A673 (cell line): ENCODE measurements at regions not wholly inside any gene's neighbourhood (a gene's known extent, or its start where the extent isn't known, plus 50 kb on each side); places are given as distances from the start of the nearest gene placed in this dataset.
A peak's percentile ranks its signal among the peaks of the same experiment; 100 is the strongest.

ENCODE experiments used
- CTCF ChIP-seq: fragments of 300-800, 200-600 bp; sonication (generic); conservative IDR thresholded peaks from 2 replicates; pipeline ENCODE4 v1.5.1; 2017; ENCODE audit warnings: low read depth, mild to moderate bottlenecking, antibody characterized with exemption, low read length, moderate library complexity, mixed read lengths
- EZH2 ChIP-seq: fragments of 200-600 bp; sonication (generic); IDR thresholded peaks from 2 replicates; pipeline ENCODE4 v1.6.1; 2017; ENCODE audit warnings: borderline replicate concordance, low read depth, mild to moderate bottlenecking, mixed read lengths, antibody characterized with exemption, low read length; ENCODE audit not compliant: poor library complexity, severe bottlenecking

GRCh38 chr10:128263891-128264688 is 137.9 kb upstream of the MKI67 start:
- TF ChIP-seq CTCF (peak; percentile 83), EZH2 (no peak)
